H1 (cell line): ENCODE measurements at regions not wholly inside any gene's neighbourhood (a gene's known extent, or its start where the extent isn't known, plus 50 kb on each side); places are given as distances from the start of the nearest gene placed in this dataset.

Experiments
- CTCF ChIA-PET: fragments of 300-600 bp; sonication (Branson Sonifier 250); formaldehyde crosslinking; loops from one replicate; lab custom pipeline; 2021; ENCODE audit not compliant: partially characterized antibody; lab: Charles Lee
- POLR2A ChIA-PET: fragments of 300-600 bp; sonication (Branson Sonifier 250); formaldehyde crosslinking; loops from one replicate; lab custom pipeline; 2021; ENCODE audit warnings: inconsistent platforms; ENCODE audit not compliant: partially characterized antibody; lab: Charles Lee
- DNase-seq, 2 experiments: peaks; one replicate each; pipeline versions ENCODE4 v3.0.0 to v3.0.0-alpha.2; 2010 to 2022; ENCODE audit warnings: low spot score in 2 of 2, low read depth in 1 of 2, mixed read lengths in 1 of 2
- FAIRE-seq: peaks from 2 replicates; lab custom pipeline; 2011; peaks lifted over from hg19 to GRCh38; lab: Jason Lieb, UNC
- H2AFZ ChIP-seq: 2 replicates; pipeline ENCODE4 v1.8.1; 2012; ENCODE audit warnings: low read length, inconsistent platforms
- H2AK5ac ChIP-seq: 2 replicates; pipeline ENCODE4 v1.6.1; 2013; ENCODE audit warnings: low read depth, low read length
- H2BK120ac ChIP-seq: replicated peaks from 2 replicates; pipeline ENCODE3; 2013; ENCODE audit warnings: low read depth, low read length, inconsistent platforms
- H2BK12ac ChIP-seq: 2 replicates; pipeline ENCODE4 v1.6.1; 2013; ENCODE audit warnings: low read depth, low read length
- H2BK15ac ChIP-seq: 2 replicates; pipeline ENCODE4 v1.6.1; 2013; ENCODE audit warnings: low read length
- H2BK20ac ChIP-seq: 2 replicates; pipeline ENCODE4 v1.6.1; 2013; ENCODE audit warnings: low read length
- H2BK5ac ChIP-seq: 2 replicates; pipeline ENCODE4 v1.6.1; 2013; ENCODE audit warnings: low read depth, low read length
- H3K14ac ChIP-seq: 2 replicates; pipeline ENCODE4 v1.6.1; 2013; ENCODE audit warnings: inconsistent platforms; ENCODE audit not compliant: insufficient read length
- H3K18ac ChIP-seq: 2 replicates; pipeline ENCODE4 v1.6.1; 2013; ENCODE audit warnings: low read length; ENCODE audit errors: extremely low read depth
- H3K23ac ChIP-seq: 2 replicates; pipeline ENCODE4 v1.6.1; 2013; ENCODE audit warnings: inconsistent platforms; ENCODE audit not compliant: insufficient read length
- H3K23me2 ChIP-seq: 2 replicates; pipeline ENCODE4 v1.6.1; 2013; ENCODE audit warnings: low read depth, low read length
- H3K27ac ChIP-seq: 2 replicates; pipeline ENCODE4 v1.6.1; 2011; ENCODE audit warnings: low read depth, low read length, inconsistent platforms
- H3K27me3 ChIP-seq, 4 experiments: replicated peaks in 1 of 4; 1 replicate in 1 of 4; 2 replicates in 3 of 4; pipeline versions ENCODE4 v1.6.1 to v1.8.1; 2011 to 2013; ENCODE audit warnings: low read length in 3 of 4, mild to moderate bottlenecking in 3 of 4, inconsistent platforms in 2 of 4, mixed read lengths in 2 of 4, moderate library complexity in 1 of 4; ENCODE audit not compliant: control insufficient read depth in 3 of 4, insufficient read depth in 3 of 4; ENCODE audit errors: extremely low read depth in 1 of 4
- H3K36me3 ChIP-seq, 4 experiments: 2 replicates each; pipeline versions ENCODE4 v1.6.1 to v1.8.1; 2011 to 2013; ENCODE audit warnings: mild to moderate bottlenecking in 4 of 4, low read length in 3 of 4, moderate library complexity in 2 of 4, control low read depth in 1 of 4, inconsistent platforms in 1 of 4; ENCODE audit not compliant: insufficient read depth in 4 of 4, control insufficient read depth in 2 of 4
- H3K4ac ChIP-seq: replicated peaks from 2 replicates; pipeline ENCODE3; 2013; ENCODE audit warnings: low read length, low read depth, mixed read lengths, inconsistent platforms; ENCODE audit not compliant: insufficient read length
- H3K4me1 ChIP-seq, 4 experiments: replicated peaks in 1 of 4; 1 replicate in 1 of 4; 2 replicates in 3 of 4; pipeline versions ENCODE4 v1.6.1 to v1.8.1; 2011 to 2013; ENCODE audit warnings: low read length in 3 of 4, inconsistent platforms in 2 of 4, mixed read lengths in 1 of 4; ENCODE audit not compliant: insufficient read depth in 4 of 4, control insufficient read depth in 3 of 4
- H3K4me2 ChIP-seq, 2 experiments: 2 replicates each; pipeline versions ENCODE4 v1.6.1 to v1.8.1; 2011 to 2013; ENCODE audit warnings: low read depth in 2 of 2, low read length in 2 of 2, control low read depth in 1 of 2, inconsistent platforms in 1 of 2, mild to moderate bottlenecking in 1 of 2; ENCODE audit not compliant: insufficient read depth in 1 of 2
- H3K4me3 ChIP-seq, 4 experiments: fragments of 200-600, 300-600 bp in 1 of 4; sonication (generic), shearing (Covaris generic), sonication (Bioruptor Twin) in 1 of 4; 2 replicates each; pipeline versions ENCODE4 v1.5.1 to v1.8.1; 2011 to 2016; ENCODE audit warnings: low read length in 4 of 4, low read depth in 3 of 4, control low read depth in 2 of 4, inconsistent platforms in 2 of 4, mild to moderate bottlenecking in 2 of 4, mixed read lengths in 1 of 4, moderate library complexity in 1 of 4; ENCODE audit not compliant: insufficient read depth in 2 of 4; ENCODE audit errors: extremely low read depth in 1 of 4
- H3K56ac ChIP-seq: replicated peaks from 2 replicates; pipeline ENCODE3; 2013; ENCODE audit warnings: low read depth, mild to moderate bottlenecking, mixed read lengths, low read length, inconsistent platforms; ENCODE audit not compliant: insufficient read length
- H3K79me1 ChIP-seq: 2 replicates; pipeline ENCODE4 v1.6.1; 2013; ENCODE audit warnings: low read depth, low read length, control low read depth
- H3K79me2 ChIP-seq, 2 experiments: 2 replicates each; pipeline versions ENCODE4 v1.6.1 to v1.8.1; 2012 to 2013; ENCODE audit warnings: low read length in 2 of 2, mild to moderate bottlenecking in 2 of 2, inconsistent platforms in 1 of 2; ENCODE audit not compliant: insufficient read depth in 2 of 2, control insufficient read depth in 1 of 2
- H3K9ac ChIP-seq, 4 experiments: replicated peaks in 1 of 4; 1 replicate in 1 of 4; 2 replicates in 3 of 4; pipeline versions ENCODE4 v1.6.1 to v1.8.1; 2011 to 2013; ENCODE audit warnings: low read depth in 3 of 4, low read length in 3 of 4, control low read depth in 2 of 4, mild to moderate bottlenecking in 2 of 4, moderate library complexity in 2 of 4, inconsistent platforms in 1 of 4; ENCODE audit errors: extremely low read depth in 1 of 4
- H3K9me3 ChIP-seq, 2 experiments: 2 replicates each; pipeline versions ENCODE4 v1.6.1 to v1.8.1; 2012 to 2013; ENCODE audit warnings: mild to moderate bottlenecking in 2 of 2, moderate library complexity in 2 of 2, control low read depth in 1 of 2, inconsistent platforms in 1 of 2, low read depth in 1 of 2, low read length in 1 of 2, mixed read lengths in 1 of 2; ENCODE audit not compliant: insufficient read depth in 2 of 2
- H4K20me1 ChIP-seq, 2 experiments: replicated peaks in 1 of 2; 2 replicates each; pipeline versions ENCODE3 to v1.8.1; 2011 to 2013; ENCODE audit warnings: inconsistent platforms in 2 of 2, low read length in 2 of 2, mild to moderate bottlenecking in 1 of 2; ENCODE audit not compliant: insufficient read depth in 2 of 2, control insufficient read depth in 1 of 2
- H4K5ac ChIP-seq: 2 replicates; pipeline ENCODE4 v1.6.1; 2013; ENCODE audit warnings: low read length, low read depth, mixed read lengths, inconsistent platforms; ENCODE audit not compliant: insufficient read length
- H4K8ac ChIP-seq: 2 replicates; pipeline ENCODE4 v1.8.0; 2013; ENCODE audit warnings: mild to moderate bottlenecking, moderate library complexity, low read length, inconsistent platforms; ENCODE audit not compliant: insufficient read depth; ENCODE audit errors: extremely low read depth
- H4K91ac ChIP-seq: replicated peaks from 2 replicates; pipeline ENCODE3; 2013; ENCODE audit warnings: low read length, mixed read lengths, inconsistent platforms; ENCODE audit not compliant: insufficient read length
- BCL11A ChIP-seq, 2 experiments: IDR thresholded peaks; one replicate each; pipeline ENCODE4 v1.6.1; 2011; ENCODE audit warnings: low read depth in 2 of 2, low read length in 2 of 2, mild to moderate bottlenecking in 2 of 2
- KDM5A ChIP-seq: fragments of 200-600 bp; IDR thresholded peaks from 2 replicates; pipeline ENCODE4 v1.7.1; 2012; ENCODE audit warnings: mild to moderate bottlenecking, low read length, inconsistent platforms, mixed read lengths
- POLR2AphosphoS5 ChIP-seq: IDR thresholded peaks from 2 replicates; pipeline ENCODE4 v1.6.1; 2011; ENCODE audit warnings: low read depth, low read length
- RBBP5 ChIP-seq: IDR thresholded peaks from 2 replicates; pipeline ENCODE4 v1.7.1; 2012; ENCODE audit warnings: low read depth, mild to moderate bottlenecking, inconsistent platforms, low read length, moderate library complexity, borderline replicate concordance
- TEAD4 ChIP-seq: IDR thresholded peaks from 2 replicates; pipeline ENCODE4 v1.6.1; 2012; ENCODE audit warnings: low read depth, low read length, inconsistent platforms, mixed read lengths
- WGBS, 2 experiments: shearing (Covaris generic) in 1 of 2; methylation state at CpG; one replicate each; pipeline versions ENCODE4 v1.1.6 to v1.1.7; 2013 to 2015; ENCODE audit warnings: low lambda C conversion rate in 2 of 2, mixed read lengths in 2 of 2, inconsistent platforms in 1 of 2, low coverage in 1 of 2, missing lambda C conversion rate in 1 of 2; ENCODE audit not compliant: insufficient replicate concordance in 2 of 2, insufficient coverage in 1 of 2, insufficient read length in 1 of 2; ENCODE audit errors: extremely low coverage in 1 of 2, missing lambda C conversion rate in 1 of 2; 5-methylcytosine and 5-hydroxymethylcytosine counted together
- TF ChIP-seq, protein P1 (sequence below), 3 experiments: IDR thresholded peaks; 1 replicate in 2 of 3; 2 replicates in 1 of 3; pipeline versions ENCODE4 v1.5.1 to v1.6.1; 2011; ENCODE audit warnings: low read length in 3 of 3, mild to moderate bottlenecking in 3 of 3, inconsistent platforms in 2 of 3, low read depth in 1 of 3, moderate library complexity in 1 of 3; ENCODE audit not compliant: insufficient read depth in 1 of 3; ENCODE audit errors: control extremely low read depth in 1 of 3

- no peak overlapping the region for H4K91ac ChIP-seq
- CTCF ChIA-PET: no interaction called here
- TF ChIP-seq TEAD4 (no peak), POLR2AphosphoS5 (no peak), BCL11A (IDR thresholded peaks at IDR 0.05; ENCODE audit: low read depth in 2 of 2, low read length in 2 of 2) (no peak), RBBP5 (no peak), KDM5A (no peak)
- TF ChIP-seq, protein P1, sequence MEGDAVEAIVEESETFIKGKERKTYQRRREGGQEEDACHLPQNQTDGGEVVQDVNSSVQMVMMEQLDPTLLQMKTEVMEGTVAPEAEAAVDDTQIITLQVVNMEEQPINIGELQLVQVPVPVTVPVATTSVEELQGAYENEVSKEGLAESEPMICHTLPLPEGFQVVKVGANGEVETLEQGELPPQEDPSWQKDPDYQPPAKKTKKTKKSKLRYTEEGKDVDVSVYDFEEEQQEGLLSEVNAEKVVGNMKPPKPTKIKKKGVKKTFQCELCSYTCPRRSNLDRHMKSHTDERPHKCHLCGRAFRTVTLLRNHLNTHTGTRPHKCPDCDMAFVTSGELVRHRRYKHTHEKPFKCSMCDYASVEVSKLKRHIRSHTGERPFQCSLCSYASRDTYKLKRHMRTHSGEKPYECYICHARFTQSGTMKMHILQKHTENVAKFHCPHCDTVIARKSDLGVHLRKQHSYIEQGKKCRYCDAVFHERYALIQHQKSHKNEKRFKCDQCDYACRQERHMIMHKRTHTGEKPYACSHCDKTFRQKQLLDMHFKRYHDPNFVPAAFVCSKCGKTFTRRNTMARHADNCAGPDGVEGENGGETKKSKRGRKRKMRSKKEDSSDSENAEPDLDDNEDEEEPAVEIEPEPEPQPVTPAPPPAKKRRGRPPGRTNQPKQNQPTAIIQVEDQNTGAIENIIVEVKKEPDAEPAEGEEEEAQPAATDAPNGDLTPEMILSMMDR (IDR thresholded peaks at IDR 0.05; ENCODE audit: control extremely low read depth in 1 of 3, insufficient read depth in 1 of 3, low read depth in 1 of 3, low read length in 3 of 3): no peak
Measured at GRCh38 chr15:96549136-96549535, 218.6 kb downstream of the NR2F2 start.

More at GRCh38 chr15:96549136-96549535, 218.6 kb downstream of the NR2F2 start:
- Histone ChIP-seq H3K9me3 (no peaks in the 10 kb centered on the region), H3K4me2 (no peak overlapping the region), H2BK5ac (no peak overlapping the region), H4K20me1 (no peaks in the 10 kb centered on the region), H2BK15ac (no peak overlapping the region), H3K14ac (no peak overlapping the region), H3K27ac (no peak overlapping the region), H3K4me3 (no peak overlapping the region), H3K27me3 (no peaks in the 10 kb centered on the region), H3K4ac (no peak overlapping the region), H2BK20ac (no peak overlapping the region), H3K79me2 (no peaks in the 10 kb centered on the region), H3K23me2 (no peaks in the 10 kb centered on the region; the same call in 1 of the 2 replicates), H2BK120ac (no peak overlapping the region), H4K5ac (no peak overlapping the region), H3K23ac (no peak overlapping the region), H3K18ac (no peak overlapping the region), H2AK5ac (no peak overlapping the region), H3K9ac (no peak overlapping the region), H3K36me3 (no peaks in the 10 kb centered on the region), H2AFZ (no peak overlapping the region), H3K4me1 (peaks cover 0 to 1% (median 0%) of the 10 kb centered on the region in 4 experiments; a peak in 2 of 7 replicates), H3K56ac (no peak overlapping the region), H4K8ac (no peak overlapping the region), H3K79me1 (no peaks in the 10 kb centered on the region), H2BK12ac (no peak overlapping the region)
- POLR2A ChIA-PET: no interaction called here
- WGBS, 2 experiments: 91% methylated on average over 1 of the region's 1 CpG; no CpG with 5 or more reads in 1 of the 2 experiments
- FAIRE-seq (no peak), DNase-seq (no peak)
